ENCODE measurements at regions not wholly inside any gene's neighbourhood (a gene's known extent, or its start where the extent isn't known, plus 50 kb on each side); places are given as distances from the start of the nearest gene placed in this dataset.

GRCh38 chr1:222370081-222370912 lies 177.6 kb downstream of the HHIPL2 start:
- H3K4me1 Mint-ChIP-seq (ENCODE audit: low read depth): peaks cover 10% of the 10 kb centered on the region
- H3K4me3 Mint-ChIP-seq: no peak overlapping the region
- no peaks in the 10 kb centered on the region for H3K27me3 Mint-ChIP-seq
- no peak overlapping the region for H3K27ac Mint-ChIP-seq
- H3K9me3 Mint-ChIP-seq: no peaks in the 10 kb centered on the region
- no peaks in the 10 kb centered on the region for H3K36me3 Mint-ChIP-seq (ENCODE audit: low read depth)
- no peak for DNase-seq

- no peak overlapping the region for H3K27ac Mint-ChIP-seq
- peaks cover 8% of the 10 kb centered on the region for H3K4me1 Mint-ChIP-seq (ENCODE audit: low read depth)
- H3K9me3 Mint-ChIP-seq: no peaks in the 10 kb centered on the region
- no peaks in the 10 kb centered on the region for H3K36me3 Mint-ChIP-seq (ENCODE audit: low read depth)
- H3K27me3 Mint-ChIP-seq: no peaks in the 10 kb centered on the region
- no peak overlapping the region for H3K4me3 Mint-ChIP-seq
- no peak for DNase-seq
Observed at GRCh38 chr1:222369148-222369547, 178.8 kb downstream of the HHIPL2 start.

GRCh38 chr1:222358100-222358499 lies 189.8 kb downstream of the HHIPL2 start:
- Mint-ChIP-seq H3K4me3 (no peak overlapping the region), H3K27ac (no peak overlapping the region), H3K36me3 (ENCODE audit: low read depth) (no peaks in the 10 kb centered on the region), H3K4me1 (ENCODE audit: low read depth) (no peaks in the 10 kb centered on the region), H3K27me3 (no peaks in the 10 kb centered on the region), H3K9me3 (peaks cover 6% of the 10 kb centered on the region)
- DNase-seq: no peak

GRCh38 chr1:222357252-222357651 lies 190.7 kb downstream of the HHIPL2 start:
- Mint-ChIP-seq H3K4me3 (no peak overlapping the region), H3K27me3 (no peaks in the 10 kb centered on the region), H3K27ac (no peak overlapping the region), H3K4me1 (ENCODE audit: low read depth) (no peaks in the 10 kb centered on the region), H3K36me3 (ENCODE audit: low read depth) (no peaks in the 10 kb centered on the region), H3K9me3 (peaks cover 6% of the 10 kb centered on the region)
- no peak for DNase-seq

- no peaks in the 10 kb centered on the region for H3K27me3 Mint-ChIP-seq
- no peak overlapping the region for H3K27ac Mint-ChIP-seq
- no peaks in the 10 kb centered on the region for H3K4me1 Mint-ChIP-seq (ENCODE audit: low read depth)
- no peaks in the 10 kb centered on the region for H3K36me3 Mint-ChIP-seq (ENCODE audit: low read depth)
- H3K4me3 Mint-ChIP-seq: no peak overlapping the region
- DNase-seq: no peak
- no peaks in the 10 kb centered on the region for H3K9me3 Mint-ChIP-seq
Observed at GRCh38 chr1:222347627-222348026, 200.3 kb downstream of the HHIPL2 start.

GRCh38 chr1:222346955-222347354 lies 200.9 kb downstream of the HHIPL2 start:
- no peaks in the 10 kb centered on the region for H3K36me3 Mint-ChIP-seq (ENCODE audit: low read depth)
- H3K4me3 Mint-ChIP-seq: no peak overlapping the region
- DNase-seq: no peak
- no peak overlapping the region for H3K27ac Mint-ChIP-seq
- H3K4me1 Mint-ChIP-seq (ENCODE audit: low read depth): no peaks in the 10 kb centered on the region
- no peaks in the 10 kb centered on the region for H3K9me3 Mint-ChIP-seq
- H3K27me3 Mint-ChIP-seq: no peaks in the 10 kb centered on the region

- H3K4me1 Mint-ChIP-seq (ENCODE audit: low read depth): peaks cover 8% of the 10 kb centered on the region
- H3K27me3 Mint-ChIP-seq: no peaks in the 10 kb centered on the region
- no peak overlapping the region for H3K27ac Mint-ChIP-seq
- H3K36me3 Mint-ChIP-seq (ENCODE audit: low read depth): no peaks in the 10 kb centered on the region
- no peaks in the 10 kb centered on the region for H3K9me3 Mint-ChIP-seq
- no peak for DNase-seq
- no peak overlapping the region for H3K4me3 Mint-ChIP-seq
Observed at GRCh38 chr1:222339376-222339947, 208.4 kb downstream of the HHIPL2 start.

- DNase-seq: no peak
- Mint-ChIP-seq H3K36me3 (ENCODE audit: low read depth) (no peaks in the 10 kb centered on the region), H3K4me1 (ENCODE audit: low read depth) (peaks cover 8% of the 10 kb centered on the region)
Observed at GRCh38 chr1:222335586-222335985, 212.3 kb downstream of the HHIPL2 start.

GRCh38 chr1:222334026-222334680 lies 213.8 kb downstream of the HHIPL2 start:
- Mint-ChIP-seq H3K4me3 (no peak overlapping the region), H3K9me3 (no peaks in the 10 kb centered on the region), H3K27me3 (no peaks in the 10 kb centered on the region), H3K27ac (no peak overlapping the region), H3K4me1 (ENCODE audit: low read depth) (peaks cover 8% of the 10 kb centered on the region), H3K36me3 (ENCODE audit: low read depth) (no peaks in the 10 kb centered on the region)
- no peak for DNase-seq

More at GRCh38 chr1:222335586-222335985, 212.3 kb downstream of the HHIPL2 start:
- H3K27ac Mint-ChIP-seq: no peak overlapping the region
- no peaks in the 10 kb centered on the region for H3K27me3 Mint-ChIP-seq
- no peak overlapping the region for H3K4me3 Mint-ChIP-seq
- H3K9me3 Mint-ChIP-seq: no peaks in the 10 kb centered on the region

GRCh38 chr1:222331765-222332164 lies 216.1 kb downstream of the HHIPL2 start:
- DNase-seq: no peak
- no peaks in the 10 kb centered on the region for H3K36me3 Mint-ChIP-seq (ENCODE audit: low read depth)
- H3K27ac Mint-ChIP-seq: no peak overlapping the region
- H3K4me1 Mint-ChIP-seq (ENCODE audit: low read depth): peaks cover 5% of the 10 kb centered on the region
- no peaks in the 10 kb centered on the region for H3K27me3 Mint-ChIP-seq
- no peaks in the 10 kb centered on the region for H3K9me3 Mint-ChIP-seq
- H3K4me3 Mint-ChIP-seq: no peak overlapping the region

- no peak for DNase-seq
- Mint-ChIP-seq H3K9me3 (no peaks in the 10 kb centered on the region), H3K4me1 (ENCODE audit: low read depth) (peaks cover 2% of the 10 kb centered on the region), H3K27ac (no peak overlapping the region), H3K27me3 (no peaks in the 10 kb centered on the region), H3K4me3 (no peak overlapping the region), H3K36me3 (ENCODE audit: low read depth) (no peaks in the 10 kb centered on the region)
Observed at GRCh38 chr1:222331340-222331739, 216.6 kb downstream of the HHIPL2 start.

GRCh38 chr1:222329493-222330045 lies 218.3 kb downstream of the HHIPL2 start:
- H3K27me3 Mint-ChIP-seq: no peaks in the 10 kb centered on the region
- H3K27ac Mint-ChIP-seq: no peak overlapping the region
- no peak overlapping the region for H3K4me3 Mint-ChIP-seq
- H3K9me3 Mint-ChIP-seq: no peaks in the 10 kb centered on the region
- no peak for DNase-seq
- H3K36me3 Mint-ChIP-seq (ENCODE audit: low read depth): no peaks in the 10 kb centered on the region
- peaks cover 6% of the 10 kb centered on the region for H3K4me1 Mint-ChIP-seq (ENCODE audit: low read depth)

- Mint-ChIP-seq H3K36me3 (ENCODE audit: low read depth) (no peaks in the 10 kb centered on the region), H3K4me1 (ENCODE audit: low read depth) (peaks cover 6% of the 10 kb centered on the region), H3K27me3 (no peaks in the 10 kb centered on the region), H3K4me3 (no peak overlapping the region), H3K27ac (no peak overlapping the region), H3K9me3 (no peaks in the 10 kb centered on the region)
- DNase-seq: no peak
Observed at GRCh38 chr1:222326710-222327036, 221.2 kb downstream of the HHIPL2 start.

- DNase-seq: no peak
- Mint-ChIP-seq H3K27ac (no peak overlapping the region), H3K27me3 (no peaks in the 10 kb centered on the region), H3K9me3 (no peaks in the 10 kb centered on the region), H3K4me1 (ENCODE audit: low read depth) (peaks cover 6% of the 10 kb centered on the region), H3K36me3 (ENCODE audit: low read depth) (no peaks in the 10 kb centered on the region), H3K4me3 (no peak overlapping the region)
Observed at GRCh38 chr1:222326006-222326709, 221.7 kb downstream of the HHIPL2 start.
